ENCODE measurements at regions not wholly inside any gene's neighbourhood (a gene's known extent, or its start where the extent isn't known, plus 50 kb on each side); places are given as distances from the start of the nearest gene placed in this dataset.

GRCh38 chr1:232484856-232485255 is 145.1 kb downstream of the SIPA1L2 start:
- DNase-seq (ENCODE audit: low read depth in 2 of 3, low spot score in 2 of 3): no peak

GRCh38 chr1:232483826-232484225 is 146.1 kb downstream of the SIPA1L2 start:
- no peak for DNase-seq (ENCODE audit: low read depth in 2 of 3, low spot score in 2 of 3)

GRCh38 chr1:232481091-232481490 is 148.8 kb downstream of the SIPA1L2 start:
- no peak for DNase-seq (ENCODE audit: low read depth in 2 of 3, low spot score in 2 of 3)

GRCh38 chr1:232477728-232478127 is 152.2 kb downstream of the SIPA1L2 start:
- no peak for DNase-seq (ENCODE audit: low read depth in 2 of 3, low spot score in 2 of 3)

GRCh38 chr1:232476538-232476950 is 153.4 kb downstream of the SIPA1L2 start:
- DNase-seq (ENCODE audit: low read depth in 2 of 3, low spot score in 2 of 3): no peak

- DNase-seq (ENCODE audit: low read depth in 2 of 3, low spot score in 2 of 3): no peak
Observed at GRCh38 chr1:232474826-232475225, 155.1 kb downstream of the SIPA1L2 start.

- no peak for DNase-seq (ENCODE audit: low read depth in 2 of 3, low spot score in 2 of 3)
Observed at GRCh38 chr1:232473900-232474299, 156.0 kb downstream of the SIPA1L2 start.

- DNase-seq (ENCODE audit: low read depth in 2 of 3, low spot score in 2 of 3): no peak
Observed at GRCh38 chr1:232473324-232473723, 156.6 kb downstream of the SIPA1L2 start.

GRCh38 chr1:232472485-232473041 is 157.4 kb downstream of the SIPA1L2 start:
- DNase-seq (ENCODE audit: low read depth in 2 of 3, low spot score in 2 of 3): no peak

GRCh38 chr1:232471250-232471649 is 158.7 kb downstream of the SIPA1L2 start:
- no peak for DNase-seq (ENCODE audit: low read depth in 2 of 3, low spot score in 2 of 3)

GRCh38 chr1:232470711-232471110 is 159.2 kb downstream of the SIPA1L2 start:
- no peak for DNase-seq (ENCODE audit: low read depth in 2 of 3, low spot score in 2 of 3)

- no peak for DNase-seq (ENCODE audit: low read depth in 2 of 3, low spot score in 2 of 3)
Observed at GRCh38 chr1:232468249-232468648, 161.7 kb downstream of the SIPA1L2 start.

- no peak for DNase-seq (ENCODE audit: low read depth in 2 of 3, low spot score in 2 of 3)
Observed at GRCh38 chr1:232467073-232467760, 162.7 kb downstream of the SIPA1L2 start.

- no peak for DNase-seq (ENCODE audit: low read depth in 2 of 3, low spot score in 2 of 3)
Observed at GRCh38 chr1:232464325-232464724, 165.6 kb downstream of the SIPA1L2 start.

GRCh38 chr1:232463225-232463624 is 166.7 kb downstream of the SIPA1L2 start:
- no peak for DNase-seq (ENCODE audit: low read depth in 2 of 3, low spot score in 2 of 3)

- no peak for DNase-seq (ENCODE audit: low read depth in 2 of 3, low spot score in 2 of 3)
Observed at GRCh38 chr1:232462213-232462612, 167.7 kb downstream of the SIPA1L2 start.

GRCh38 chr1:232459826-232460225 is 170.1 kb downstream of the SIPA1L2 start:
- DNase-seq (ENCODE audit: low read depth in 2 of 3, low spot score in 2 of 3): no peak

GRCh38 chr1:232459087-232459486 is 170.8 kb downstream of the SIPA1L2 start:
- DNase-seq (ENCODE audit: low read depth in 2 of 3, low spot score in 2 of 3): no peak

- DNase-seq (ENCODE audit: low read depth in 2 of 3, low spot score in 2 of 3): peak in 1 of 3 experiments; percentile 7
Observed at GRCh38 chr1:232457595-232457994, 172.3 kb downstream of the SIPA1L2 start.

- no peak for DNase-seq (ENCODE audit: low read depth in 2 of 3, low spot score in 2 of 3)
Observed at GRCh38 chr1:232456714-232457113, 173.2 kb downstream of the SIPA1L2 start.

GRCh38 chr1:232454227-232454886 is 175.6 kb downstream of the SIPA1L2 start:
- DNase-seq (ENCODE audit: low read depth in 2 of 3, low spot score in 2 of 3): no peak

GRCh38 chr1:232452736-232453440 is 177.0 kb downstream of the SIPA1L2 start:
- no peak for DNase-seq (ENCODE audit: low read depth in 2 of 3, low spot score in 2 of 3)

All from activated CD8-positive, alpha-beta memory T cell treated with anti-CD3 and anti-CD28 coated beads for 48 hours (primary cell).